ACC112 (cell line): ENCODE measurements at regions not wholly inside any gene's neighbourhood (a gene's known extent, or its start where the extent isn't known, plus 50 kb on each side); places are given as distances from the start of the nearest gene placed in this dataset.
A peak's percentile ranks its signal among the peaks of the same experiment; 100 is the strongest.
"Not testable (repeated sequence)": the region's sequence is repeated elsewhere in the genome, so short reads cannot be mapped to it uniquely, and the experiment has no call there.

Experiments used
- H2AFZ ChIP-seq: fragments of 200-600 bp; sonication (generic); one replicate; pipeline ENCODE4 v1.6.0; 2017; ENCODE audit warnings: antibody characterized with exemption, low read length; ENCODE audit not compliant: unreplicated experiment
- H3K27ac ChIP-seq: fragments of 200-600 bp; sonication (generic); 2 replicates; pipeline ENCODE4 v1.5.1; 2014; ENCODE audit warnings: low read depth, mild to moderate bottlenecking, antibody characterized with exemption, low read length, moderate library complexity
- H3K27me3 ChIP-seq: fragments of 200-600 bp; sonication (generic); 2 replicates; pipeline ENCODE4 v1.6.1; 2014; ENCODE audit warnings: mild to moderate bottlenecking, antibody characterized with exemption, low read length, moderate library complexity, mixed read lengths; ENCODE audit not compliant: insufficient read depth
- H3K36me3 ChIP-seq: fragments of 200-600 bp; sonication (generic); 2 replicates; pipeline ENCODE4 v1.6.1; 2016; ENCODE audit warnings: mild to moderate bottlenecking, antibody characterized with exemption, low read length, moderate library complexity, mixed read lengths; ENCODE audit not compliant: insufficient read depth
- H3K4me1 ChIP-seq: fragments of 200-600 bp; sonication (generic); one replicate; pipeline ENCODE4 v1.6.1; 2016; ENCODE audit warnings: low read length, mixed read lengths; ENCODE audit not compliant: insufficient read depth, unreplicated experiment, control insufficient read depth
- H3K4me3 ChIP-seq: fragments of 200-600 bp; sonication (generic); 2 replicates; pipeline ENCODE4 v1.5.1; 2014; ENCODE audit warnings: mild to moderate bottlenecking, low read depth, low read length
- H3K79me2 ChIP-seq: fragments of 200-600 bp; sonication (generic); one replicate; pipeline ENCODE4 v1.6.0; 2016; ENCODE audit warnings: low read length; ENCODE audit not compliant: control insufficient read depth, unreplicated experiment, insufficient read depth

- no peak overlapping the region for H3K27ac ChIP-seq
- H3K27me3 ChIP-seq = no peaks in the 10 kb centered on the region
- H3K79me2 ChIP-seq = no peaks in the 10 kb centered on the region
- H3K4me3 ChIP-seq = no peak overlapping the region
- no peaks in the 10 kb centered on the region for H3K36me3 ChIP-seq
- no peak overlapping the region for H2AFZ ChIP-seq
- H3K4me1 ChIP-seq = no peaks in the 10 kb centered on the region
Measured at GRCh38 chr1:238944028-238944427, 442.3 kb upstream of the CHRM3 start.

- Histone ChIP-seq H3K4me1 (no peaks in the 10 kb centered on the region), H3K4me3 (no peak overlapping the region), H3K79me2 (no peaks in the 10 kb centered on the region), H3K36me3 (no peaks in the 10 kb centered on the region), H2AFZ (no peak overlapping the region), H3K27me3 (no peaks in the 10 kb centered on the region), H3K27ac (no peak overlapping the region)
Measured at GRCh38 chr1:238927899-238928298, 458.5 kb upstream of the CHRM3 start.

GRCh38 chr1:238916828-238917227 is 469.5 kb upstream of the CHRM3 start:
- Histone ChIP-seq H3K4me1 (peaks cover 11% of the 10 kb centered on the region), H3K27me3 (no peaks in the 10 kb centered on the region), H3K79me2 (no peaks in the 10 kb centered on the region), H3K4me3 (no peak overlapping the region), H3K36me3 (no peaks in the 10 kb centered on the region), H2AFZ (no peak overlapping the region), H3K27ac (0 out of 2 replicates have a peak overlapping the region, but pooled peaks have one; percentile 16)

- Histone ChIP-seq H3K27me3 (no peaks in the 10 kb centered on the region), H3K27ac (no peak overlapping the region), H3K36me3 (no peaks in the 10 kb centered on the region), H3K4me3 (no peak overlapping the region), H3K79me2 (no peaks in the 10 kb centered on the region), H2AFZ (no peak overlapping the region), H3K4me1 (peaks cover 11% of the 10 kb centered on the region)
Measured at GRCh38 chr1:238914346-238914745, 472.0 kb upstream of the CHRM3 start.

GRCh38 chr1:238913210-238913609 is 473.2 kb upstream of the CHRM3 start:
- Histone ChIP-seq H3K27ac (no peak overlapping the region), H3K4me1 (peaks cover 11% of the 10 kb centered on the region), H3K36me3 (no peaks in the 10 kb centered on the region), H3K79me2 (no peaks in the 10 kb centered on the region), H2AFZ (no peak overlapping the region), H3K4me3 (no peak overlapping the region), H3K27me3 (no peaks in the 10 kb centered on the region)

GRCh38 chr1:238912148-238912547 is 474.2 kb upstream of the CHRM3 start:
- Histone ChIP-seq H3K79me2 (no peaks in the 10 kb centered on the region), H3K36me3 (no peaks in the 10 kb centered on the region), H3K4me1 (peaks cover 8% of the 10 kb centered on the region), H3K4me3 (no peak overlapping the region), H3K27me3 (no peaks in the 10 kb centered on the region), H2AFZ (no peak overlapping the region), H3K27ac (no peak overlapping the region)

- H3K4me1 ChIP-seq, H3K36me3 ChIP-seq, H3K27ac ChIP-seq, H3K4me3 ChIP-seq, H2AFZ ChIP-seq, H3K27me3 ChIP-seq, H3K79me2 ChIP-seq: not testable (repeated sequence)
Measured at GRCh38 chr1:238902752-238903151, 483.6 kb upstream of the CHRM3 start.

- H3K79me2 ChIP-seq = no peaks in the 10 kb centered on the region
- H3K27me3 ChIP-seq = no peaks in the 10 kb centered on the region
- H3K36me3 ChIP-seq = no peaks in the 10 kb centered on the region
- no peak overlapping the region for H2AFZ ChIP-seq
- no peak overlapping the region for H3K27ac ChIP-seq
- no peaks in the 10 kb centered on the region for H3K4me1 ChIP-seq
- no peak overlapping the region for H3K4me3 ChIP-seq
Measured at GRCh38 chr1:238900334-238900865, 486.0 kb upstream of the CHRM3 start.

GRCh38 chr1:238898856-238899255 is 487.5 kb upstream of the CHRM3 start:
- Histone ChIP-seq H3K4me1 (no peaks in the 10 kb centered on the region), H2AFZ (no peak overlapping the region), H3K27me3 (no peaks in the 10 kb centered on the region), H3K27ac (no peak overlapping the region), H3K36me3 (no peaks in the 10 kb centered on the region), H3K79me2 (no peaks in the 10 kb centered on the region), H3K4me3 (no peak overlapping the region)

GRCh38 chr1:238895911-238896310 is 490.5 kb upstream of the CHRM3 start:
- Histone ChIP-seq H3K79me2 (no peaks in the 10 kb centered on the region), H3K4me3 (no peak overlapping the region), H3K27me3 (no peaks in the 10 kb centered on the region), H3K4me1 (no peaks in the 10 kb centered on the region), H3K36me3 (no peaks in the 10 kb centered on the region), H3K27ac (no peak overlapping the region), H2AFZ (no peak overlapping the region)

GRCh38 chr1:238892612-238893011 is 493.8 kb upstream of the CHRM3 start:
- Histone ChIP-seq H3K36me3 (no peaks in the 10 kb centered on the region), H3K27me3 (no peaks in the 10 kb centered on the region), H3K4me1 (no peaks in the 10 kb centered on the region), H3K79me2 (no peaks in the 10 kb centered on the region), H3K27ac (no peak overlapping the region), H3K4me3 (no peak overlapping the region), H2AFZ (no peak overlapping the region)
